DOHH2 (cell line): ENCODE measurements at regions not wholly inside any gene's neighbourhood (a gene's known extent, or its start where the extent isn't known, plus 50 kb on each side); places are given as distances from the start of the nearest gene placed in this dataset.

Source experiments
- CTCF ChIP-seq: fragments of 200-600 bp; sonication (generic); IDR thresholded peaks from one replicate; pipeline ENCODE4 v1.5.1; 2014; ENCODE audit warnings: antibody characterized with exemption, mild to moderate bottlenecking, low read depth, low read length; ENCODE audit not compliant: poor library complexity, severe bottlenecking
- EZH2phosphoT487 ChIP-seq: fragments of 200-600 bp; sonication (generic); IDR thresholded peaks from 2 replicates; pipeline ENCODE4 v1.6.1; 2017; ENCODE audit warnings: borderline replicate concordance, mild to moderate bottlenecking, antibody characterized with exemption, low read length, moderate library complexity, mixed read lengths

DNA sequence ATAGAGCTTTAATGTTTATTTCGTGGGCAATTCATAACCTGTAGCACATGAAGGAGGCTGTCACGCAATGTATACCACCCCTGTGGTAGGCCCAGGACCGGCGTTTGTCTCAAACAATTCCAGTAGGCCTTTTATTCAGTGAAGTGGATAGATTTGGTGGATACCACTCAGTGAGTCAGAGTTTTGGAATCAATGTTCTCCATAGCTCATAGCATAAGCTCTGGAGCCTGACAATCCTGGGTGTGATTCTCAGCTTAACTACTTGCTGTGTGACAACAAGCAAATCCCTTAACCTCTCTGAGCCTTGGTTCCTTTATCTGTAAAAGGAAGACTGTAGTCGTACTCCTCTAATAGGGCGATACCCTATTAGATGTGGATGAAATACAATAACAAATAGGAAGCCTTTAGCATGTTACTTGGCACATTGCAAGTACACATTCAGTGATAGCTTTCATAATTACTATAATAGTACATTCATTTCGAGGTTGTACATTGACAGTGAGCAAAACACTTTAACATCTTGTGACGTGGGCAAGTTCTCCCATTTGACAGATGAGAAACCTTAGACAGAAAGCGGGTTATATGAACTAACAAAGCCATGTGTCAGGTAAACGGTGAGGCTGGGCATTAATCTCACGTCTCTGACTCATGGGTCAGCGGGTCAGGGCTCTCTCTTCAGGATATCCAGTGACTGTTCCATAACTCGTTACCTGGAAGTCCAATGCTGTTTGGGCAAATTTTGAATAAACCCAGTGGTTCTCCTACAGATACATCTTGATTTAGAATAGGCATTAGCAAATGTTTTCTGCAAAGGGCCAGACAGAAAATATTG lies 130.8 kb downstream of the C9orf152 start:
- no peak for TF ChIP-seq CTCF
- TF ChIP-seq EZH2phosphoT487, result no peak
